RWPE2 (cell line): ENCODE measurements at regions not wholly inside any gene's neighbourhood (a gene's known extent, or its start where the extent isn't known, plus 50 kb on each side); places are given as distances from the start of the nearest gene placed in this dataset.
A peak's percentile ranks its signal among the peaks of the same experiment; 100 is the strongest.

Experiments used
- ATAC-seq: fragments of 200-7000 bp; cut with Tn5 transposase; 3 replicates; pipeline ENCODE4 v1.9.1; 2021; ENCODE audit warnings: low read depth
- DNase-seq: peaks from one replicate; pipeline ENCODE4 v3.0.0-alpha.2; 2020; ENCODE audit warnings: low spot score
- H3K27ac ChIP-seq: fragments of 450-650 bp; 2 replicates; pipeline ENCODE4 v1.5.1; 2017; ENCODE audit warnings: mild to moderate bottlenecking; ENCODE audit not compliant: poor library complexity, severe bottlenecking
- H3K27me3 ChIP-seq: fragments of 250-450 bp; sonication (Bioruptor Pico); 2 replicates; pipeline ENCODE4 v1.5.1; 2021; ENCODE audit warnings: mild to moderate bottlenecking, moderate library complexity; ENCODE audit not compliant: insufficient read depth, poor library complexity, severe bottlenecking
- H3K36me3 ChIP-seq: fragments of 250-450 bp; sonication (Bioruptor Pico); 2 replicates; pipeline ENCODE4 v1.5.1; 2020; ENCODE audit warnings: low read depth, mild to moderate bottlenecking, moderate library complexity
- H3K4me1 ChIP-seq: fragments of 250-450 bp; sonication (Bioruptor Pico); 2 replicates; pipeline ENCODE4 v1.5.1; 2021; ENCODE audit warnings: mild to moderate bottlenecking, moderate library complexity; ENCODE audit not compliant: insufficient read depth, poor library complexity, severe bottlenecking
- H3K4me3 ChIP-seq: fragments of 250-450 bp; sonication (Bioruptor Pico); 2 replicates; pipeline ENCODE4 v1.5.1; 2021; ENCODE audit warnings: mild to moderate bottlenecking, moderate library complexity; ENCODE audit not compliant: severe bottlenecking
- H3K9me3 ChIP-seq: fragments of 250-450 bp; sonication (Bioruptor Pico); 2 replicates; pipeline ENCODE4 v1.5.1; 2021; ENCODE audit warnings: mild to moderate bottlenecking, moderate library complexity; ENCODE audit not compliant: severe bottlenecking
- TF ChIP-seq, protein P1 (sequence below): fragments of 450-650 bp; IDR thresholded peaks from one replicate; pipeline ENCODE4 v1.5.1; 2017; ENCODE audit warnings: mild to moderate bottlenecking, moderate library complexity; ENCODE audit not compliant: poor library complexity, severe bottlenecking

DNA sequence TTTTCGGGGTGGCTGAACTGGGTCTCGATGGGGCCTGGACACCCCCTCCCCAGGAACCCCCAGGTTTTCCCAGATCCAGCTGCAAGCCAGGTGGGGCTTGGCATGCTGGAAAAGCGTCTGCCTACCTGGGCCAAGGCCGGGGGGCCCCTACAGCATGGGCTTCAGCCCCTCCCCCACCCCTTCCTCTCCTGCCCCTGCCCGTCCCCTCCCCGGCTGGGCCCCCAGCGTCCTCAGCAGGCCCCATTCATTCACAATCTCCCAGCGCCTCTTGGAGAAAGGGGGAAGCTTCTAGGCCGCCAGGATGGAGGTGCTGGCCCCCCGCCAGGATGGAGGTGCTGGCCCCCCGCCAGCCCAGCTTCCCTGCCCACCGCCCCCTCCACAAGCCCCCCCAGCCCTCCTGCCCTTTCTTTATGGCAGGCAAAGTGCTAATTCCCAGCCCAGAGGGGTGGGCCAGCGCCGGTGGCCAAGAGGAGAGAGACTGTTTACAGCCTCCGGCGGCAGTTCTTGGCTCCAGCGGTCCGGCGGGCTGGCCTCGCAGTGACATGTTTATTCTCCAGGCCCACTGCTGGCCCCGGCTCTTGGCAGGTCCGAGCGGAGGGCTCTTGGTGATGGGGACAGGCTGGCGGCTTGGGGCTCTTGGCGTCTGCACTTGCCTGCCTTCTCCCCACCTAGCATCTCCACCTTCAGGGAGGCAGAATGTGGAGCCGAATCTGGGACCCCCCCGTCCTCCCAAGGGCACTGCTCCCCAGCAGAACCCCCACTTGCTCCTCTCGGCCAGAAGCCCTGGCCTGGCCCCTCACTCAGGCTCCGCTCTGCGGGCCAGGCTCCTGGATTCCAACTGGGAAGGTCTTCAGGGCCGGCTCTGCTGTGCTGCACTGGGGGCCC, 94.4 kb upstream of the CIBAR2 start:
- Histone ChIP-seq H3K27ac (no peak overlapping the region), H3K9me3 (no peaks in the 10 kb centered on the region), H3K27me3 (no peaks in the 10 kb centered on the region), H3K4me3 (no peak overlapping the region), H3K4me1 (peaks cover 11% of the 10 kb centered on the region), H3K36me3 (no peaks in the 10 kb centered on the region)
- no peak for DNase-seq
- TF ChIP-seq, protein P1, sequence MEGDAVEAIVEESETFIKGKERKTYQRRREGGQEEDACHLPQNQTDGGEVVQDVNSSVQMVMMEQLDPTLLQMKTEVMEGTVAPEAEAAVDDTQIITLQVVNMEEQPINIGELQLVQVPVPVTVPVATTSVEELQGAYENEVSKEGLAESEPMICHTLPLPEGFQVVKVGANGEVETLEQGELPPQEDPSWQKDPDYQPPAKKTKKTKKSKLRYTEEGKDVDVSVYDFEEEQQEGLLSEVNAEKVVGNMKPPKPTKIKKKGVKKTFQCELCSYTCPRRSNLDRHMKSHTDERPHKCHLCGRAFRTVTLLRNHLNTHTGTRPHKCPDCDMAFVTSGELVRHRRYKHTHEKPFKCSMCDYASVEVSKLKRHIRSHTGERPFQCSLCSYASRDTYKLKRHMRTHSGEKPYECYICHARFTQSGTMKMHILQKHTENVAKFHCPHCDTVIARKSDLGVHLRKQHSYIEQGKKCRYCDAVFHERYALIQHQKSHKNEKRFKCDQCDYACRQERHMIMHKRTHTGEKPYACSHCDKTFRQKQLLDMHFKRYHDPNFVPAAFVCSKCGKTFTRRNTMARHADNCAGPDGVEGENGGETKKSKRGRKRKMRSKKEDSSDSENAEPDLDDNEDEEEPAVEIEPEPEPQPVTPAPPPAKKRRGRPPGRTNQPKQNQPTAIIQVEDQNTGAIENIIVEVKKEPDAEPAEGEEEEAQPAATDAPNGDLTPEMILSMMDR, result no peak
- ATAC-seq, result no peak

DNA sequence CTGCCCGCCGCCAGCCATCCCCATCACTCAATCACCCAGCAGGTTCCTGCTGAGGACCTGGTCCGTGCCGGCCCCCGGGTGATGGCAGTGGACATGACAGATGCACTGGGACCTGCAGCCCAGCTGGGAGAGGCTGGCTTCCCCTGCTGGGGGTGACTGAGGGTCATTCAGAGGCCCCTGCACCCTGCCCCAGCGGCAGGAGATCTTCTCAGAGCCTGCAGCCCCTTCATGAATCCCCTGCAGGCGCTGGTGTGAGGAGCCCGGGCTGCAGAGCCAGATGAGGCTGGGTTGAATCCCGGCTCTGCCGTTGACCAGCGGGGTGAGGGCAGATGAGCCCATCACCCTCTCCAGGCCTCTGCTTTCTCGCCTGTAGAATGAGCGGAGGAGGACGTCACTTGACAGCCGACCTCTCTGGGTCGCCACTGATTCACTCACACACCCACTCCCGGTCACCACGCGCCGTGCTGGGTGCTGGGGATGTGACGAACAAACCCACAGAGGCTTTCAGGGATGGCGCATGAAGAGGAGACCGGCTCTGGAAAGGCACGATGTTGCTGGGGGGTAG, 95.2 kb upstream of the CIBAR2 start:
- Histone ChIP-seq H3K4me3 (no peak overlapping the region), H3K27ac (no peak overlapping the region), H3K27me3 (no peaks in the 10 kb centered on the region), H3K36me3 (no peaks in the 10 kb centered on the region), H3K9me3 (no peaks in the 10 kb centered on the region), H3K4me1 (peaks cover 11% of the 10 kb centered on the region)
- DNase-seq (peak; percentile 64), ATAC-seq (no peak)
- TF ChIP-seq, protein P1, result no peak

DNA sequence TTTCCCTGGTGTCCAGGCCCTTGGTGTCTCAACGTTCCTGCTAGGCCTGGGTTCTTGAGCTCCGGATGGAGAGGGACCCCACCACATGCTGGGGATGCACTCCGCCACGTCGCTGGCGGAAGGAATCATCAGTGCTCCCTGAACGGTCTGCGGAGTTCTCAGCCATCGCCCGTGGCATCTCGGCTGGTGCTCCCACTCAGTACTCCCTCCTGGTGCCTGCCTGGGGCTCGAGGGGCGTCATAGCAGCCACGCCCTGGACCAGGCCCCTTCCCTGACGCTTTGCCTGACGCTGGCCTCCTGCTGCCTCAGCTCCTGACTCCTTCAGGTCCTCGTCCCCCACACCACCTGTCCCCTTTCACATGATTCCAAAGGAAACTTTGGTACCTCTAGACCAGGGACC, 95.9 kb upstream of the CIBAR2 start:
- no peaks in the 10 kb centered on the region for H3K36me3 ChIP-seq
- no peaks in the 10 kb centered on the region for H3K27me3 ChIP-seq
- no peak overlapping the region for H3K27ac ChIP-seq
- ATAC-seq (no peak), DNase-seq (no peak)
- H3K4me1 ChIP-seq, result peaks cover 11% of the 10 kb centered on the region
- H3K4me3 ChIP-seq, result no peak overlapping the region
- TF ChIP-seq, protein P1, result no peak
- no peaks in the 10 kb centered on the region for H3K9me3 ChIP-seq

- no peak for ATAC-seq
- TF ChIP-seq, protein P1, result no peak
These were observed 96.6 kb upstream of the CIBAR2 start for GRCh38 chr16:85208643-85209520.

More at GRCh38 chr16:85208643-85209520, 96.6 kb upstream of the CIBAR2 start:
- Histone ChIP-seq H3K4me1 (peaks cover 10% of the 10 kb centered on the region), H3K9me3 (no peaks in the 10 kb centered on the region), H3K4me3 (no peak overlapping the region), H3K27ac (no peak overlapping the region), H3K27me3 (no peaks in the 10 kb centered on the region), H3K36me3 (no peaks in the 10 kb centered on the region)
- DNase-seq, result no peak
